ENCODE measurements at regions not wholly inside any gene's neighbourhood (a gene's known extent, or its start where the extent isn't known, plus 50 kb on each side); places are given as distances from the start of the nearest gene placed in this dataset.

GRCh38 chr10:130774871-130775270 is 536.6 kb downstream of the TCERG1L start:
- no peaks in the 10 kb centered on the region for H3K36me3 Mint-ChIP-seq (ENCODE audit: low read depth)
- no peak overlapping the region for H3K4me3 Mint-ChIP-seq
- H3K9me3 Mint-ChIP-seq: no peaks in the 10 kb centered on the region
- H3K4me1 Mint-ChIP-seq: no peaks in the 10 kb centered on the region
- no peak for DNase-seq
- CTCF ChIA-PET: no interaction called here
- POLR2A ChIA-PET: no interaction called here
- H3K27ac Mint-ChIP-seq: no peak overlapping the region
- no peaks in the 10 kb centered on the region for H3K27me3 Mint-ChIP-seq

DNA sequence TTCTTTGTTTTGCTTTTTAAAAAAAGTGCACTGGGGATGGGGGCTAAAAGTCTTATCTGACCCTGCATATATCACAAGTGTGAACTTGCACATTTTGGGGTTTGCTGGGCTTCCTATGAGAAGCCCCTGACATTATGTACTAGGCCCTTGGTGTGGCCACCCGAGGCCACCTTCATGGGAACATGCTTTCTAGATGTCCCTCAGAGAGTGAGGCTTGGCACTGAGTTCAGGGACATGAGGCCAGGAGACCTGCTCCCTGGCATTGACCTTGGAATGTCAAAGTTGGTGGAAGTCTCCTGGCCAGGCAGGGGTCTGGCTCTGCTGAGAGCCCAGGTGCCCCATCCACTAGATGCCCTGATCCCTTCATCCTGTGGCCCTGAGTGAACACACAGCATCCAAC is 536.2 kb downstream of the TCERG1L start:
- H3K36me3 Mint-ChIP-seq (ENCODE audit: low read depth): no peaks in the 10 kb centered on the region
- H3K9me3 Mint-ChIP-seq: no peaks in the 10 kb centered on the region
- H3K4me1 Mint-ChIP-seq: no peaks in the 10 kb centered on the region
- CTCF ChIA-PET: no interaction called here
- H3K27me3 Mint-ChIP-seq: no peaks in the 10 kb centered on the region
- no peak for DNase-seq
- H3K27ac Mint-ChIP-seq: no peak overlapping the region
- no peak overlapping the region for H3K4me3 Mint-ChIP-seq
- POLR2A ChIA-PET: no interaction called here

DNA sequence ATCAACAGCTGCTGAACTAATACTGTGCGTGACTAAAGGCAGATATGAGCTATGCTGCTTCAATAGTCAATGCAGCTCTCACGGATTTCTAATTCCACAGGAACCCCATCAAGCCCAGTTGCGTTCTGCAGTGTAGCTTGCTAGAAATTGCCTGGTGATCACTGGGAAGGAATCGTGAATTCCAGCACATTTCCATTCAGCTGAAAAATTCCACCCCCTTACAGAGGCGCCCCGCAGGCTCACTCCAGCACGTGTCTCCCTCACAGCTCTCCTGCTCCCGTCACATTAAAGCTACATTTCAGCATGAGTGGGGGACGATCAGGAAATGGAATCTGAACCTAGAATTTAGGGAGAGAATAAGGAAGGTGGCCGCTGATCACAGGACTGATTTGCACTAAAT is 534.8 kb downstream of the TCERG1L start:
- Mint-ChIP-seq H3K27me3 (no peaks in the 10 kb centered on the region), H3K4me3 (no peak overlapping the region), H3K4me1 (no peaks in the 10 kb centered on the region), H3K27ac (no peak overlapping the region), H3K36me3 (ENCODE audit: low read depth) (no peaks in the 10 kb centered on the region), H3K9me3 (no peaks in the 10 kb centered on the region)
- ChIA-PET POLR2A (no interaction called here), CTCF (no interaction called here)
- no peak for DNase-seq

GRCh38 chr10:130777507-130778165 is 533.9 kb downstream of the TCERG1L start:
- no peak overlapping the region for H3K27ac Mint-ChIP-seq

GRCh38 chr10:130778166-130778545 is 533.4 kb downstream of the TCERG1L start:
- Mint-ChIP-seq H3K27ac (no peak overlapping the region), H3K4me3 (no peak overlapping the region), H3K36me3 (ENCODE audit: low read depth) (no peaks in the 10 kb centered on the region), H3K4me1 (no peaks in the 10 kb centered on the region), H3K27me3 (no peaks in the 10 kb centered on the region), H3K9me3 (no peaks in the 10 kb centered on the region)
- no peak for DNase-seq
- ChIA-PET CTCF (no interaction called here), POLR2A (no interaction called here)

More at GRCh38 chr10:130777507-130778165, 533.9 kb downstream of the TCERG1L start:
- POLR2A ChIA-PET: no interaction called here
- no peak for DNase-seq
- Mint-ChIP-seq H3K4me3 (no peak overlapping the region), H3K27me3 (no peaks in the 10 kb centered on the region), H3K4me1 (no peaks in the 10 kb centered on the region), H3K9me3 (no peaks in the 10 kb centered on the region), H3K36me3 (ENCODE audit: low read depth) (no peaks in the 10 kb centered on the region)
- CTCF ChIA-PET: no interaction called here

- Mint-ChIP-seq H3K9me3 (no peaks in the 10 kb centered on the region), H3K36me3 (ENCODE audit: low read depth) (no peaks in the 10 kb centered on the region), H3K27ac (no peak overlapping the region), H3K4me3 (no peak overlapping the region), H3K4me1 (no peaks in the 10 kb centered on the region), H3K27me3 (no peaks in the 10 kb centered on the region)
- ChIA-PET POLR2A (no interaction called here), CTCF (no interaction called here)
- no peak for DNase-seq
Observed at GRCh38 chr10:130780763-130781162, 530.8 kb downstream of the TCERG1L start.

GRCh38 chr10:130781206-130781605 is 530.3 kb downstream of the TCERG1L start:
- H3K4me1 Mint-ChIP-seq: no peaks in the 10 kb centered on the region
- no peaks in the 10 kb centered on the region for H3K27me3 Mint-ChIP-seq
- no peaks in the 10 kb centered on the region for H3K36me3 Mint-ChIP-seq (ENCODE audit: low read depth)
- no peak overlapping the region for H3K4me3 Mint-ChIP-seq
- ChIA-PET CTCF (no interaction called here), POLR2A (no interaction called here)
- DNase-seq: no peak
- no peak overlapping the region for H3K27ac Mint-ChIP-seq
- no peaks in the 10 kb centered on the region for H3K9me3 Mint-ChIP-seq

- H3K36me3 Mint-ChIP-seq (ENCODE audit: low read depth): no peaks in the 10 kb centered on the region
- ChIA-PET CTCF (interaction anchor here (0.6 kb wide), 1 partner anchor 666 kb away, joined by 3 read pairs; no protein-coding TSS in a partner anchor), POLR2A (no interaction called here)
- no peaks in the 10 kb centered on the region for H3K27me3 Mint-ChIP-seq
- DNase-seq: no peak
- no peaks in the 10 kb centered on the region for H3K4me1 Mint-ChIP-seq
- H3K4me3 Mint-ChIP-seq: no peak overlapping the region
- no peak overlapping the region for H3K27ac Mint-ChIP-seq
- H3K9me3 Mint-ChIP-seq: no peaks in the 10 kb centered on the region
Observed at GRCh38 chr10:130781623-130782022, 529.9 kb downstream of the TCERG1L start.

- Mint-ChIP-seq H3K27me3 (no peaks in the 10 kb centered on the region), H3K27ac (no peak overlapping the region), H3K36me3 (ENCODE audit: low read depth) (no peaks in the 10 kb centered on the region), H3K4me1 (no peaks in the 10 kb centered on the region), H3K9me3 (no peaks in the 10 kb centered on the region), H3K4me3 (no peak overlapping the region)
- no peak for DNase-seq
- CTCF ChIA-PET: interaction anchor here (0.6 kb wide), 1 partner anchor 666 kb away, joined by 3 read pairs; no protein-coding TSS in a partner anchor
- POLR2A ChIA-PET: no interaction called here
Observed at GRCh38 chr10:130782467-130782866, 529.1 kb downstream of the TCERG1L start.

- H3K4me1 Mint-ChIP-seq: no peaks in the 10 kb centered on the region
- ChIA-PET CTCF (no interaction called here), POLR2A (no interaction called here)
- no peaks in the 10 kb centered on the region for H3K36me3 Mint-ChIP-seq (ENCODE audit: low read depth)
- DNase-seq: no peak
- no peaks in the 10 kb centered on the region for H3K27me3 Mint-ChIP-seq
- no peak overlapping the region for H3K27ac Mint-ChIP-seq
- H3K9me3 Mint-ChIP-seq: no peaks in the 10 kb centered on the region
- no peak overlapping the region for H3K4me3 Mint-ChIP-seq
Observed at GRCh38 chr10:130784326-130784725, 527.2 kb downstream of the TCERG1L start.

- POLR2A ChIA-PET: no interaction called here
- no peaks in the 10 kb centered on the region for H3K4me1 Mint-ChIP-seq
- no peaks in the 10 kb centered on the region for H3K9me3 Mint-ChIP-seq
- CTCF ChIA-PET: no interaction called here
- H3K27me3 Mint-ChIP-seq: no peaks in the 10 kb centered on the region
- H3K36me3 Mint-ChIP-seq (ENCODE audit: low read depth): no peaks in the 10 kb centered on the region
- H3K4me3 Mint-ChIP-seq: no peak overlapping the region
- DNase-seq: no peak
- H3K27ac Mint-ChIP-seq: no peak overlapping the region
Observed at GRCh38 chr10:130786365-130786966, 525.1 kb downstream of the TCERG1L start.

DNA sequence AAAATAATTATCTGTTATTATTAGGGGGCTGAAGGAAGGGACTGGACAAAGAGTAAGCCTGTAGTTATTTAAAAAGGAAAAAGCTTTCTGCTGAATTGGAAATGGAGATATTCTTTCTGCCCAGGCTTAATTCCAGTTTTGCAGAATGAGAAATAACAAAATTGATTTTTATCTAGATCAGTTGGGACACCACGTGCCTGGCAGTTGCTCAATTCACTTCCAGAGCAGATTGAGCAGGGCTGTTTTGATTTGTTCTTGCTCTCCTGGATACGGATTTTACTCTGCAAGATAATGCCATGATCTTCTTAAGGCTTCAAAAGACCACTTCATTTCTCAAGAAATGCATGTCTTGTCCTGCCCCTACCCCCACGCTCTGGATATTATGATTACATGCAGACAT is 524.3 kb downstream of the TCERG1L start:
- CTCF ChIA-PET: no interaction called here
- Mint-ChIP-seq H3K4me1 (no peaks in the 10 kb centered on the region), H3K36me3 (ENCODE audit: low read depth) (no peaks in the 10 kb centered on the region), H3K9me3 (no peaks in the 10 kb centered on the region), H3K4me3 (no peak overlapping the region), H3K27ac (no peak overlapping the region), H3K27me3 (no peaks in the 10 kb centered on the region)
- DNase-seq: no peak
- POLR2A ChIA-PET: no interaction called here

DNA sequence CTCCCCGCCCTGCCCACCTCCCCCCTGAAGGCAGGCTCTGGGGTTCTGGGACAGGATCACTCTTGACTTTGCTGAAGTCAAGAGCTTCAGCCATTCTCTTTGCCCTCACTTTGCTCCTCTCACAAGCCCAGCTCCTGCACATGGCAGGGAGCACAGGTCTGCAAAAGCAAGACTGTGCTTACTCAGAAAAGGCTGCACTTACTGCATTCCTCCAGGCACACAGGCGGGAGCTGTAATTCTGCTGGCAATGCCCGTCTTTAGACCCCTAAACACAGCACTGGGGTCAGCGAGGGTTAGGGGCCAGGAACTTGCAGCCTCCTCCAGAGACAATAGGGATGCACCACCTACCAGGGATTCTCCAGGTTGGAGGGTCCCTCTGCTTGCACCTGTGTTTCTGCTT is 523.7 kb downstream of the TCERG1L start:
- Mint-ChIP-seq H3K4me1 (no peaks in the 10 kb centered on the region), H3K4me3 (no peak overlapping the region), H3K27me3 (no peaks in the 10 kb centered on the region), H3K27ac (no peak overlapping the region), H3K36me3 (ENCODE audit: low read depth) (no peaks in the 10 kb centered on the region), H3K9me3 (no peaks in the 10 kb centered on the region)
- CTCF ChIA-PET: no interaction called here
- POLR2A ChIA-PET: no interaction called here
- DNase-seq: no peak

- CTCF ChIA-PET: no interaction called here
- no peak for DNase-seq
- Mint-ChIP-seq H3K36me3 (ENCODE audit: low read depth) (no peaks in the 10 kb centered on the region), H3K4me1 (no peaks in the 10 kb centered on the region), H3K27ac (no peak overlapping the region), H3K9me3 (no peaks in the 10 kb centered on the region), H3K27me3 (no peaks in the 10 kb centered on the region), H3K4me3 (no peak overlapping the region)
- POLR2A ChIA-PET: no interaction called here
Observed at GRCh38 chr10:130790339-130790738, 521.2 kb downstream of the TCERG1L start.
